GM21447 (cell line): ENCODE measurements at regions not wholly inside any gene's neighbourhood (a gene's known extent, or its start where the extent isn't known, plus 50 kb on each side); places are given as distances from the start of the nearest gene placed in this dataset.

ENCODE experiments used
- ATAC-seq: cut with Tn5 transposase; IDR thresholded peaks from one replicate; pipeline ENCODE4 v1.9.1; 2021; ENCODE audit not compliant: unreplicated experiment

DNA sequence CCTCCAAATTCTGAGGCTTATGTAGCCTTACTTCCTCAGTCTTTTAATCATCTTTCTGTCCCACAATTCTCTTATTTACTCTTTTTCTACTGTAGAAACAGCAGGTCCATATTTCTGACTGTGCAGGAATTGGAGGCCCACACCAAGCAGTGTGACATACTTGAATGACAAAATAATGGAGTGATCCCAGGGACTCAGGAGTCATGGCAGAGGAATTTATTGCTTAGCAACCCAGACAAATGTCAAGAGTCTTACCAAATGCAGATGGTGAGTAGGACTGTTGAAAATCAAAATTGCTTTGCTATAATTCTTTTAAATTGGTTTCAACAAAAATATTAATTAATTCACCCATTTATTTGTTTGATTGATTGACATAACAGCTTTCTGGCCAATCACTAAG is 59.9 kb downstream of the HTR1B start:
- no peak for ATAC-seq

DNA sequence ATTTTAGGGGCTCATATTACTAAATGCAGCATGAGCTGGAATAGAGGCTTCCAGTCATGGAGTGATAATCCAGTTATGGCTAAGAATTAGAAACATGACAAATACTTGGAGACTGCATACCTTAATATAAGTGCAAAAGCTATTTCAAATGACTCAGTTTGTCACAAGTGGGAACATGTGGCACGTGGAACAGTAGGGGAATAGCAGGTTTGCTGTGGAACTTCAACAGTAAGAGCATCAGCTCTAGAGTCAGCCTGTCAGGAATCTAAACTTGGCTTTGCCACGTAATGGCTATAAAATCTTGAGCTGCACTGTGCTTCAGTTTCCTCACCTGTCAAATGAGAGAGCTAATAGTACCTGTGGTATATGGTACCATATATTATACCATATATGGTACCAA is 62.1 kb downstream of the HTR1B start:
- no peak for ATAC-seq

DNA sequence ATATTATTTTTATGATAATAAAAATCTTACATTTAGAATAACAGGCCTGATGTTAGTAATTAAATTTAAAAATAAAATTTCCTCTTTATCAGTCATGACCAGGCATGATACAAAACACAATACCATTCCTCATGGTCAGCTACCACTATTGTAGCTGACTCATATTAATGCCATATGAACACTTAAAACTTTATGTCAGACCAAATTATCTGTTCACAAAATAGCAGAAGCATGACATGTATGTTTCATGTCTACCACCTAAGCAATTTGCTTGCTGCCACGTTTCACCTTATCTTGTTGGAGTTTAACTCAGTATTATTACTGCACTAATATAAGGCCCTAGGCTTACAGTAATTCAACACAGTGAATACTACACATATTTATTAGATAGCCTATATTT is 65.7 kb downstream of the HTR1B start:
- no peak for ATAC-seq

DNA sequence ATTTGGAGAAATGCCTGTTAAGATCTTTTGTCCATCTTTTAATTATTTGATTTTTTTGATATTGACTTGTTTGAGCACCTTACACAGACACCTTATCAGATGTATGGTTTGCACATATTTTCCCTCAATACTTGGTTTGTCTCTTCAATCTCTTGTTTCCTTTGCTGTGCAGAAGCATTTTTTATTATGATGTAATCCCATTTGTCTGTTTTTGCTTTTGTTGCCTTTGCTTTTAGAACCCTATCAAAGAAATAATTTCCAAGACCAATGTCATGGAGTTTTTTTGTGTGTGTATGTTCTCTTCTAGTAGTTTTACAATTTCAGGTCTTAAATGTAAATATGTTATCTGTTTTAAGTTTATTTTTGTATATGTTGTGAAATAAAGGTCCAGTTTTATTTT is 73.9 kb downstream of the HTR1B start:
- ATAC-seq, result no peak

DNA sequence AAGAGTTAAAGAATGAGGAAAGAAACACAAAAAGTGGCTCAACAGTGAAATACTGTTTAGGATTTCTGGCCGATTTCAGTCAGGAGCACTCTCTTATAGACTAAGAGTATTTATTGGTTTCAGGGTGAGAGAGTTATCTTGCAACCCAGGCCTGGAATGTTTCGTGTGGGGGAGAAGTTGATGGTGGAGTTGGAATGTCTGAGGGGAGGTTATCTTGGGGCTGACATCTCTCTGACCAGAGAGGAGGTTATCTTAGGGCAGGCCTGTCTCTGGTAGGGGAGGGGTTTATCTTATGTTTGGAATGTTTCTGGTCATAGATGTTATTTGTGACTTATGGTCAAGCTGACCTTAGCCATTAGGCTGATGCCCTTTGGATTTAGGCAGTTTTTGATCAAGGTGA is 80.3 kb downstream of the HTR1B start:
- ATAC-seq, result no peak

DNA sequence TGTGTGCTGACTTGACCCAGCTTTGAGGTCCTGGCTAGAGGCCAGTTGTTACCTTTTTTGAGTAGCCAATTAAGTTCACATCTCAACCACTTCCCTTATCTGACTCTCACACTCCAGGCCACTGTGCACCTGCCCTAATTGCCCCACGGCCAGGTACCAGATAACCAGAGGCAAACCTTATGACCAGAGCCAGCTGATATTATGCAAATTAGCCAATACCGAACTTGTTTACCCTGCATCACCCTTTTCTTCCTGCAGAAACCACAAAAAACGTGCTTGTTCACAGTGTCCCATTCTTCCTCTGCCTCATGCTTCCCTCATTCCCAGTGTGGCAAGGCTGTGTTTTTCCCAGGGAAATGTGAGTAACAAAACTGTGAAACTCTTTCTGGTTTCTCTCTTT is 89.3 kb downstream of the HTR1B start:
- no peak for ATAC-seq

DNA sequence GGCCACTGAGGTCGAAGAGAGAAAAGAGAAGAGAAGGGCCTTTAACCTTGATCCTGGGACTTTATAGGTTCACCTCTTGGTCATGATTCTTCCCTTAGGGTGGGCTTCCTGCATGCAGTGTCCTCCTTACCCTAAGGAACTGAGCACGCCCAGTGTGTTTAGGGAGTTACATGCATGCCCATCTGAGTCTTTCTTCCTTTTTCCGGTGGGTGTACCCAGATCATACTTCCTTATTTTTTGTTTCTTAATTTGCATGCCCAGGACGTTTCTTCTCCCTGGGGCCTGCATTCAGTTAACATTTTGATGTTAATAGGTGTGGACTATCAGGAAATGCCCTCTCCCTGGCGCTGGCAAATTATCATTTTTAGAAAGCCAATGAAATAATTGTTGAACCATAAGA is 91.5 kb downstream of the HTR1B start:
- no peak for ATAC-seq

DNA sequence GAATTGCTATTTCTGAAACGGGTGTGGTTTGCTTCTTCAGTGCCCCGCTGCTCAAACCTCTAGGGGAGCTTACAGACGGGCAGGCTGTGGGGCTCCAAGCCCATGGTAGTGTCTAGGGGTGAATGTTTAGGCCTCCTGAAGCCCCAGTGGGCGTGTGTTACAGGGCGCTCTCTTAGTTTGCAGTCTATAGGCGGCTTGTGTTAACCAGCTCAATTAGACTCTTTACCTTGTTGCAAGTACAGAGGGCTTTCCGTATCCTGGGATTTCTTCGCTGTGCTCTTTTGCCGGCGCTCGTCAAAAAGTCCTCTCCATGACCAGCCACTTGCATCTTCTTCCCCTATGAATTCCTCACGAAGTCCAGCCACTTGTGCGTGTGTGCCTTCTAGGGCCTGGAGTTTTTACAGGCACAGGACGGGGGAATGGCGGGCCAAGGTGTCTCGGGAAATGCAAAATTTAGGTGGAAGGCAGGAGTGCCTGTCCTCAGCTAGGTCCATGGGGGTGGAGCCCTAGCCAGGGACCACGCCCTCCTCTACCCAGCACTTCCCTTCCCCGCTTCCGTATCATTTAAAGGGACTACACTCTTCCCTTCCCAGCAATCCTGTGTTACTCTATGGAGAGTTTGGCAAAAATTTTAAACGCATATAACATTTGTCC is 94.5 kb downstream of the HTR1B start:
- no peak for ATAC-seq

DNA sequence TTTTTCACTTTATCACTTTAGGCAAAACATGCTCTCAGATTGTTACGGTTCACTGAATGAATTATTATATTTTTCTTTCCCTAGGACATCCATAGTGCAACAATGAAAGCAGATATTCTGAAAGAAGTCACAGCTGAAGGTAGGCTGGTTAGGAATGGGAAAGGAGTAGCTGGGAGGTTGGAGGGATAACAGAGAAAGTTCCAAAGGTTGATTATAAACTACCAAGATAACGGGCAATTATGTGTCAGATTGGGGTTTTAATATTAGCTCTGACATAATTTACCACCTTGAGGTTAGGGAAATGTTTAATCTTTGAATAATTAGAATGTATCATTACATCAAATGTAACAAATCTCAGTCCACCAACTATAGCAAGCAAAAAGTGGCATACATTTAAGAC is 96.5 kb downstream of the HTR1B start:
- no peak for ATAC-seq

DNA sequence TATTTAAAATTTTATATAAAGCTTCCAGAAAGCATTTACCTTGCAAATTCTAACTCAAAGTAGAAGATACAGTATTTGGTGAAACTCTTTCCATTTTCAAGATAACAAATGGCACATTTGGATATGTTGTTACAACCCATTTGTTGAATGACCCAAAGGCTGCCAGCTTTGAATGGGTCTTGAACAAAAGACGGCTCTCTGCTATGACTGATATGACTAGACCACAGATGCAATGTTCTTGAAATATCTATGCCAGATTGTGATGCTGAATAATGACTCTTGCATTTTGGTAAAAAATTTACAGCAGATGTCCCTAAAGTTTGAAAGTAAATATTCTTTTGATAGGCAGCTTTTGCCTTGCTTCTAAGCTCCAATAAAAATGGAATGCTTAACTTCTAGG is 99.6 kb downstream of the HTR1B start:
- ATAC-seq, result no peak

DNA sequence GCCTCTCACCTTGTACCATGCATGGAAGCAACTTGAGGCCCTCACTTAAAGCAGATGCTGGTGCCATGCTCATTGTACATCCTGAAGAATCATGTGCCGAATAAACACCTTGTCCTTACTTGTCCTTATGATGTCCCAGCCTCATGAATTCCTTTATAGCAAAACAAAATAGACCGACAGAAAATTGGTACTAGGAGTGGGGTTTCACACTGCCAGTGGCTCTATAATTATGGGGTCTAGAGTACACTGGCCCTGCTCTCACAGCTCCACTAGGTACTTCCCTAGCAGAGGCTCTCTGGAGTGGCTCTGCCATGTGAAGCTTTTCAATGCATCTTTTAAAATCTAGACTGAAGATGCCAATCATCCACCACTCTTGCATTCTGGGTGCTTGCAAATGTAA is 101.2 kb downstream of the HTR1B start:
- no peak for ATAC-seq

DNA sequence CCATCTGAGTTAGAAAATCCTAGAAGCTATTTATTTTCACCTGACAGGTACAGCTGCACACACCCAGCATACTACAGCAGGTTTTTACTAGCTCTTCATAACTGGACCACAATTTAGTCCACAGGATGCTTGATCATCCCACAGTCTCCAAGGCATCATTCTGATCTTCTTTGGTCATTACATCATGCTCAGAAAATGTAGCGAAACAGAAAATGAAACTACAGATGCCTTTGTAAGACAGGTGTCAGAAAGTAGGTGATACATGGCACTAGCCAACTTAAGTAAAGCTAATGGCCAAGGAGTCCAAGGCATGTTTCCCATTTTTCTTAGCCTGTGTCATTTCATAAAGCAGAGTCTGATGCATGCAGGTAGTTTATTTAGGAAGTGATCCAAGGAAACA is 102.3 kb downstream of the HTR1B start:
- no peak for ATAC-seq

DNA sequence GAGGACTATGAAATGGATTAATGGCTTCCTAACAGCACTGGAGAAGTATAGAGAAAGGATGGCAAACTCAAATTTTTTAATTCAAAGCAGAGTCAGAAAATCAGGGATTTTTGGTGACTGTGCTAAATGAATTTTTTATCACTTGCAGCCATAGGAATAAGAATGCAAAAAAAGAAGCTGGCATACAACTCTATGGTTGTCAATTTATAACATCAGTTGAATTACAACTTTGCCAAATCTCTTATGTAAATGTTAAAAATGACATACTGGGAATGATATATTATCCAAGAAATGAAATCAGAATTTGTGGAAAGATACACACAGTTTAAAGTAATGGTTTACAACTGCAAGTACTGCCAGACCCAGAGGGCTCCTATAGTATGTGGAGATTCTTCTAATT is 106.5 kb downstream of the HTR1B start:
- ATAC-seq, result no peak

DNA sequence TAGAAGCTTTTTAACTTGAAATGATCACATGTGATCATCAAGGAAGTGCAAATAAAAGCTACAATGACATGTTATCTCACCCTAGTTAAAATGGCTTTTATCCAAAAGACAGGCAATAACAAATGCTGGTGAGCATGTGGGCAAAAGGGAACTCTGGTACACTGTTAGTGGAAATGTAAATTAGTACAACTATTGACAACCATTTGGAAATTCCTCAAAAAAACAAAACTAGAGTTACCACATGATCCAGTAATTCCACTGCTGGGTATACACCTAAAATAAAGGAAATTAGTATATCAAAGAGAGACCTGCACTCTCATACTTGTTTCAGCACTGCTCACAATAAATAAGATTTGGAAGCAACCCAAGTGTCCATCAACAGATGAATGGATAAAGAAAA is 108.7 kb downstream of the HTR1B start:
- ATAC-seq, result no peak

DNA sequence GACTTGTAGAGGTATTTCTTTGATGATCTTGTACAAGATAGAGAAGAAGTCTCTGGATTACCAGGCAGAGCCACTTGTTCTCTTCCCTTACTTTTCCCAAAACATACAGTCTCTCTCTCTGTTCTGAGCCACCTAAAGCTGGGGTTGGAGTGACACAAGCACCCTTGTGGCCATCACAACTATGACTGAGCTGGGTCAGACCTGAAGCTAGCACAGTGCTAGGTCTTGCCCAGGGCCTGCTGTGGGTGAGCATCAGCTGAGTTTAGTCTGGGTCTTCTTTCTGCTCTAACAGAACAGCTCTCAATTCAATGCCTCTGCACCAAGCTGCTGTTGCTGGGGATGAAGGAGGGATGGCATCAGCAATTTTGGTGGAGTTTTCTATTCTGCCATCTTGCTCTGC is 110.2 kb downstream of the HTR1B start:
- ATAC-seq, result no peak

DNA sequence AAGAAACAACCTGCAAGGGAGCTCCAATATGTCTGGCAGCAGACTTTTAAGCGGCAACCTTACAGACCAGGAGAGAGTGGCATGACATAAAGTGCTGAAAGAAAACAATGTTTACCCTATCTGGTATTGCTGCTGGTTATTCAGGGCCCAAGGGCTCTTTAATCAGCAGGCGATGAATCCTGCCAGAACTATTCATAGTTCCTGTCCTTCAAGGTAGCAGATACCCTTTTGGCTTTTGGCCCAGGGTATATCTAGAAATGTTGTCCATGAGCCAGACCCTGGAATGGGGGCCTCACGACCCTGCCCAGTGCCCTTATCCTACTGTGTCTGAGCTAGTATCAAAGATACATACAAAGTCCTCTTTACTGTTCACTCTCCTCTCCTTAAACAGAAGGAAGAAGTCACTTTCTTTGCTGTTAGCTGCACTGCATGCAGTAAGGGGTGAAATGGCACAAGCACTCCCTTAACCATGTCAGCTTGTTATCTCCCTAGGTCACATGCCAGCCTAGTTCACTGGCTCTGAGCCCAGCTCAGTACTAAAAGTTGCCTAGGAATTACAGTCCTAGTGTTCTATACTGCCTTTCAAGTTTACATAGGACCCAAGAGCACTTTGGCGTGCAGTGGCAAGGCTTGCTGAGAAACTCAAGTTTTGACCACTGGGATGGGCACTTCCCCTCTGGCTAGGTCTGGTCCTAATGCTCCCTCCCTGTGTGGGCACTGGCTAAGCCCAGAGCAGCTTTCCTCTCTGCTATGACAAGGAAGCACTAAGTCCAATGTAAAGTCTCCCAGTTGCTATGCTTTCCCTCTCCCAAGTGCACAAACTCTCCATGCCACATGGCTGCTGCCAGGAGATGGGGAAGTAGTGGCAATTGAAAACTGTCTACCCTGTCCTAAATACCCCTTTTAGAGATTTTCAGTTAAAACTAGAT is 122.0 kb downstream of the HTR1B start:
- no peak for ATAC-seq

DNA sequence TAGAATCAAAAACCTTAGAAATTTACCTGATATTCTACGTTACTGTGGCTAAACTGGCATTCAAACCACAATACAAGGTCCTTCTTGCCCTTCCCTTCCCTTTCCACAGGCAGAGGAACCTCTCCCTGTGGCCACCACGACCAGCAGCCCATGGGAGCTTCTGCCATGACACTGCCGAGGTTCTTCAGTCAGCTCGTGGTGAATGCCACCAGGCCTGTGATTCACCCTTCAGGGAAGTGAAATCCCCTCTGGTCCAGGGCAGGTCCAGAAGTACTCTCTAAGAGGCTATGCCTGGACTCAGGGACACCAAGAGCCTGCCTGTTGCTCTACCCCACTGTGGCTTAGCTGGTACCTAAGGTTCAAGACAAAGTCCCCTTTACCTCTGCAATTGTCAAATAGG is 123.0 kb downstream of the HTR1B start:
- no peak for ATAC-seq

DNA sequence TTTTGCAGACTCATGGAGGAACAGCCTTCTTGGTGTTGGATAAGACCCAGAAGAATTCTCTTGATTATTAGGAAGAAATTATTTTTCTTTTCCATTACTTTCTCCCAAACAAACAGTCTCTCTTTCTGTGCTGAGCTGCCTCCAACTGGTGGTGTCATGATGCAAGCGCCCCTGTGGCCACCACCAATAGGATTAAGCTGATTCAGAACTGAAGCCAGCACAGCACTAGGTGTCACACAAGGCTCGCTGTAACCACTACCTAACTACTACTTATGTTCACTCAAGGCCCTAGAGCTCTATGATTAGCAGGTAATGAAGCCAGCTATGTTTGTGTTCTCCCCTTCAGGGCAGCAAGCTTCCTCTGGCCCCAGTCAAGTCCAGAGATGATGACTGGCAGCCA is 123.4 kb downstream of the HTR1B start:
- ATAC-seq, result no peak

DNA sequence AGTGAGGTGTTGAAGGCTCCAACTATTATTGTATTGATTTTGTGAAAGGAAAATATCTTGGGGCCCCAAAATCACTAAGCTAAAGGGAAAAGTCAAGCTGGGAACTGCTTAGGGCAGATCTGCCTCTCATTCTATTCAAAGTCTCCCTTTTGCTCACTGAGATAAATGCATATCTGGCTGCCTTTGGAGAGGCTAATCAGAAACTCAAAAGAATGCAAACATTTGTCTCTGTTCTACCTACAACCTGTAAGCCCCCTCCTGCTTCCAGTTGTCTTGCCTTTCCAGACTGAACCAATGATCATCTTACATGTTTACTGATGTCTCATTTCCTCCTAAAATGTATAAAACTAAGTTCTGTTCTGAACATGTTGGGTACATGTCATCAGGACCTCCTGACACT is 125.9 kb downstream of the HTR1B start:
- no peak for ATAC-seq

DNA sequence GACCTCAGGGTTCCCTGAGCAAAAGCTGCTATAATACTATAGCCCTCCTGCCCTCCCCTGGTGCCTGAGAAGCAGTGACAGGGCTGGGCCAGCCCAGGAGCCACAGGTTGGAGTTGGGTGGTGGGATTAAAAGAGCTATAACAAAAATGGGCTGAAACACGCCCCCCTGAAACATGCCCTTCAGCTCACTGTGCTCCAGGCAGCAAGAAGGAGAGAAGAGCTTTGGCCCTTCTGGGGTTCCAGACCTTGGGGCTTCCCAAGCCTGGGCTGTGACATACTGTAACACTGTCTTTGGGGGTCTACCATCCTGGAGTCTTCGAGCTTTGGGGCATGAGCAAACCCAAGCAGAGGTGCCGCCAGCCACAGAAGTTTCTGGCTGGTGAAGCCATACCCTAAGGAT is 129.2 kb downstream of the HTR1B start:
- ATAC-seq, result no peak

DNA sequence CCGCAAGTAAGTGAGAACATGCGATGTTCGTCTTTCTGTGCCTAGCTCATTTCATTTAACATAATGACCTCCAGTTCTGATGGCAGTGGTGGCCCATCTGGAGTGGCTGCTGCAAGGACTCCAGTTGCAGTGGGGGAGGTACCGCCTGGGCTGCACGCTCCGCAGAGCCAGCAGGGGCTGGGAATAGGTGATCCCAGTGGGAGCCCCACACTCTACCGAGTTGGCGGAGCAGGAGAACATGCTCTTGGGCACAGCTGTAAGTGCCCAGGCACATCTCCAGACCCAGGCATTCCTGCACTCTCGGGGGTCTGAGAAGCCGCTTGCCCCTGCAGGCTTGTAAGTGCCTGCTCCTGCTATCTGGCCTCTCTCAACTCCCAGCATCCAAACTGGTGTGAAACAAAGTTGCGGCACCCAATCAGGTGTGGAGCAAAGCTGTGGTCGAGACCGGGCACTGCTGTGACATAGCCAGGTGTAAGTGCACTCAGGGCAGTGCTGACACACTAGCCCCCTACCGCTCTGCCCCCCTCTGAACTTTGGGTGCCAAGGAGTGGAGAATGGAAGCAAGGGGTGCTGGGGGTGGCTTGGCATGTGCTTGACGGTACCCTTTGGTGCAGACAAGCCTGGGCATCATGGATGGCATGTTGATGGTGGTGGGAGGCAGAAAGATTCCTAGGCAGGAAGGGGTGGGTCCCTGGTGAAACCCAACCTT is 130.2 kb downstream of the HTR1B start:
- ATAC-seq, result no peak

DNA sequence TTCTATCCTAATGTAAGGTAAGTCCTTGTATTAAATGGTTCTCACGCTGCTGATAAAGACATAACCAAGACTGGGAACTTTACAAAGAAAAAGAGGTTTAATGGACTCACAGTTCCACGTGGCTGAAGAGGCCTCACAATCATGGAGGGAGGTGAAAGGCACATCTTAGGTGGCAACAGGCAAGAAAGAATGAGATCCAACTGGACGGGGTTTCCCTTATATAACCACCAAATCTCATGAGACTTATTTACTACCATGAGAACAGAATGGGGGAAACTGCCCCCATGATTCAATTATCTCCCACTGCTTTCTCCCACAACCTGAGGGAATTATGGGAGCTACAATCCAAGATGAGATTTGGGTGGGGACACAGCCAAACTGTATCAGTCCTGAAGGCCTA is 136.6 kb downstream of the HTR1B start:
- no peak for ATAC-seq
